Psoas muscle (tissue), 7 donors: ENCODE measurements at regions not wholly inside any gene's neighbourhood (a gene's known extent, or its start where the extent isn't known, plus 50 kb on each side); places are given as distances from the start of the nearest gene placed in this dataset.

ENCODE experiments used
- ATAC-seq, 4 donors: fragments of 200-7000 bp; cut with Tn5 transposase; one replicate each; pipeline ENCODE4 v1.9.1; 2020; ENCODE audit warnings: moderate library complexity in 3 of 4, mild to moderate bottlenecking in 2 of 4
- DNase-seq, 2 donors: peaks; one replicate each; pipeline ENCODE4 v3.0.0-alpha.2; 2020
- H3K27ac ChIP-seq: fragments of 200-600 bp; one replicate; pipeline ENCODE4 v1.8.0; 2022
- H3K27me3 ChIP-seq, 3 donors: fragments of 200-600 bp in 1 of 3; one replicate each; pipeline versions ENCODE4 v1.6.1 to v1.8.0; 2013 to 2022; ENCODE audit warnings: low read length in 2 of 3, mild to moderate bottlenecking in 2 of 3, moderate library complexity in 1 of 3; ENCODE audit not compliant: insufficient read depth in 3 of 3
- H3K36me3 ChIP-seq, 2 donors: fragments of 200-600 bp in 1 of 2; one replicate each; pipeline versions ENCODE4 v1.6.1 to v1.8.0; 2013 to 2022; ENCODE audit warnings: low read depth in 1 of 2, mild to moderate bottlenecking in 1 of 2, moderate library complexity in 1 of 2; ENCODE audit not compliant: insufficient read depth in 1 of 2
- H3K4me1 ChIP-seq: fragments of 200-600 bp; one replicate; pipeline ENCODE4 v1.8.0; 2022
- H3K4me3 ChIP-seq: fragments of 200-600 bp; one replicate; pipeline ENCODE4 v1.8.0; 2022; ENCODE audit warnings: mild to moderate bottlenecking
- H3K9me3 ChIP-seq: fragments of 200-600 bp; one replicate; pipeline ENCODE4 v1.8.0; 2022
- CTCF ChIP-seq: fragments of 200-600 bp; IDR thresholded peaks from one replicate; pipeline ENCODE4 v1.8.0; 2022; ENCODE audit warnings: antibody characterized with exemption
- WGBS, 3 donors: extraction: QIAGEN DNeasy Blood & Tissue Kit; methylation state at CpG; one replicate each; pipeline versions ENCODE4 v1.1.6 to v1.1.7; 2013; 5-methylcytosine and 5-hydroxymethylcytosine counted together
- intact Hi-C, 2 donors: fragments of 100-400 bp; cut with DNase I; formaldehyde crosslinking; loops; one replicate each; pipeline versions ENCODE4 v1.11.0 to v1.14.2; 2022
- donor health status: healthy with polysubstance abuse.
- donor health status: DM: no; HTN: no; CAD: no; lungs with moderate emphysema.
- donor health status: Bipolar disorder and iron deficiency.
- donor health status: healthy.
- donor health status: DM: yes; HTN: yes; CAD: no.
- donor health status: DM: no; HTN: no; CAD: no.
- donor health status: DM: yes; HTN: yes; CAD: no.

DNA sequence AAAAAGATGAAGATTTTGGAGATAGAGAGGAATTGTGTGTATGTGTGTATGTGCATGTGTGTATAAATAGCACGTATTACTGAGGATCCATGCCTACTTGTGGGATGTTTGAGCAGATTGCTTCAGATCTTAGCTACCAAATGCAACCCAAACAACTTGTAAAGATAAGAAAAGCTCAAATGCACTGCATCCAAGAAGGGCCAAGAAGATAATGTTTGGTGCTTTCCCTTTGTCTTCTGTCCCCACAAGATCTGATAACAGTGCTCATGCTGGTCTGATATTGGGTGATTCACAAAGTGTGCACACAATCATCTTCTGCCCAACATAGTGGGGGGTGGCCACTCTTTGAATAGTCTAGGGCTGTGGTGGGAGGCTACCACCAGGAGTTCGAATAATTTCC lies 284.8 kb upstream of the CYRIA start:
- no peak for ATAC-seq
- no peaks in the 10 kb centered on the region for H3K27me3 ChIP-seq
- no peak for TF ChIP-seq CTCF
- no peaks in the 10 kb centered on the region for H3K36me3 ChIP-seq
- 92 to 94% (median 92%) methylated on average over 2 of the region's 2 CpGs for WGBS, 3 donors
- no peak overlapping the region for H3K27ac ChIP-seq
- no peak for DNase-seq
- no peaks in the 10 kb centered on the region for H3K4me1 ChIP-seq
- intact Hi-C loops = no loop called here
- no peaks in the 10 kb centered on the region for H3K9me3 ChIP-seq
- no peak overlapping the region for H3K4me3 ChIP-seq

GRCh38 chr2:16948710-16949109 lies 283.1 kb upstream of the CYRIA start:
- no peak overlapping the region for H3K4me3 ChIP-seq
- H3K36me3 ChIP-seq = no peaks in the 10 kb centered on the region
- DNase-seq (no peak), ATAC-seq (no peak)
- intact Hi-C loops = no loop called here
- H3K27ac ChIP-seq = no peak overlapping the region
- H3K9me3 ChIP-seq = no peaks in the 10 kb centered on the region
- no peaks in the 10 kb centered on the region for H3K4me1 ChIP-seq
- no peak for TF ChIP-seq CTCF
- H3K27me3 ChIP-seq = no peaks in the 10 kb centered on the region

- no peaks in the 10 kb centered on the region for H3K4me1 ChIP-seq
- no peaks in the 10 kb centered on the region for H3K36me3 ChIP-seq
- DNase-seq = no peak
- no peak for TF ChIP-seq CTCF
- H3K27ac ChIP-seq = no peak overlapping the region
- WGBS, 3 donors = 59 to 70% (median 66%) methylated on average over 5 of the region's 5 CpGs
- intact Hi-C loops = no loop called here
- no peaks in the 10 kb centered on the region for H3K27me3 ChIP-seq
- no peaks in the 10 kb centered on the region for H3K9me3 ChIP-seq
- no peak overlapping the region for H3K4me3 ChIP-seq
- no peak for ATAC-seq
Measured at GRCh38 chr2:16948053-16948452, 282.4 kb upstream of the CYRIA start.

GRCh38 chr2:16943279-16943958 lies 277.8 kb upstream of the CYRIA start:
- no peak overlapping the region for H3K27ac ChIP-seq
- 32 to 77% (median 68%) methylated on average over 4 of the region's 4 CpGs for WGBS, 3 donors
- no peaks in the 10 kb centered on the region for H3K36me3 ChIP-seq
- no peaks in the 10 kb centered on the region for H3K27me3 ChIP-seq
- no peaks in the 10 kb centered on the region for H3K4me1 ChIP-seq
- ATAC-seq = peak in 2 of 4 donors; percentile 55 to 72
- intact Hi-C loops = no loop called here
- DNase-seq = no peak
- no peaks in the 10 kb centered on the region for H3K9me3 ChIP-seq
- no peak for TF ChIP-seq CTCF
- H3K4me3 ChIP-seq = no peak overlapping the region

DNA sequence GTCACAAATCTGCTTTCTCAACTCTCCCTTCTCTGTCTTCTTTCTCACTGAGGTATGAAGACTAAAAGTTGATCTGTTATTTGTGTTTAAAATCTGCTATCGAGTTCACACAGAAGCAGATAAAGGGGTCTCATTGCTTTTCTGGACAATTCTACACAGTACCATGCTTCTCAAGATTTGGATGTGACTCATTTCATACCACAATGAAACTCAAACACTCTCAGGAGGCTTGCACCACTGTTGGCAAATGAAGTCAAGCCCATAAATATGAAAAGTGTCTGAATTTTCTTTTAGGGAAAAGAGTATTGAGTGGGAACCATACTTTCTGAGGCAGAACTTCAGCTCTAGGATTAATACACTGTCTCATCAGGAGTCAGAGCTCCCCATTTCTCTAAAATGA lies 274.6 kb upstream of the CYRIA start:
- WGBS, 3 donors = 63 to 86% (median 79%) methylated on average over 1 of the region's 1 CpG
- Histone ChIP-seq H3K36me3 (no peaks in the 10 kb centered on the region), H3K4me3 (no peak overlapping the region), H3K4me1 (no peaks in the 10 kb centered on the region), H3K9me3 (no peaks in the 10 kb centered on the region), H3K27ac (no peak overlapping the region), H3K27me3 (no peaks in the 10 kb centered on the region)
- DNase-seq = no peak
- no peak for ATAC-seq
- intact Hi-C loops = no loop called here
- no peak for TF ChIP-seq CTCF
